ENCODE measurements at regions not wholly inside any gene's neighbourhood (a gene's known extent, or its start where the extent isn't known, plus 50 kb on each side); places are given as distances from the start of the nearest gene placed in this dataset.

GRCh38 chr5:26003966-26004365 is 1034.4 kb downstream of the CDH9 start:
- Histone ChIP-seq H3K4me1 (ENCODE audit: control insufficient read depth, extremely low read depth, insufficient read depth, low read length) (no peaks in the 10 kb centered on the region), H3K4me2 (ENCODE audit: insufficient read depth, low read length) (no peak overlapping the region), H3K79me2 (ENCODE audit: control insufficient read depth, insufficient read depth, low read length) (no peaks in the 10 kb centered on the region), H2AFZ (ENCODE audit: low read depth, low read length) (no peak overlapping the region), H4K20me1 (replicated peaks; ENCODE audit: control insufficient read depth, extremely low read depth, insufficient read depth, low read length) (no peaks in the 10 kb centered on the region), H3K9me1 (replicated peaks; ENCODE audit: control insufficient read depth, extremely low read depth, insufficient read depth, low read length) (no peaks in the 10 kb centered on the region), H3K4me3 (replicated peaks in 1 of 3; ENCODE audit: insufficient read depth in 1 of 3, low read depth in 1 of 3, low read length in 3 of 3) (no peak overlapping the region), H3K9me3 (replicated peaks; ENCODE audit: control insufficient read depth, insufficient read depth, low read length) (no peaks in the 10 kb centered on the region), H3K36me3 (ENCODE audit: control insufficient read depth in 2 of 2, extremely low read depth in 1 of 2, insufficient read depth in 2 of 2, low read length in 2 of 2) (no peaks in the 10 kb centered on the region), H3K9ac (replicated peaks; ENCODE audit: extremely low read depth, insufficient read depth, low read length) (no peak overlapping the region), H3K27ac (ENCODE audit: insufficient read depth, low read depth, low read length) (no peak overlapping the region), H3K27me3 (ENCODE audit: control insufficient read depth in 2 of 2, insufficient read depth in 2 of 2, low read length in 2 of 2) (no peaks in the 10 kb centered on the region)
- FAIRE-seq (no peak), DNase-seq (ENCODE audit: low read depth, low spot score) (no peak)
- POLR2A ChIA-PET: no interaction called here
- no TSS peak for BruUV-seq (replicated peaks)
- TF ChIP-seq MYC (IDR thresholded peaks at IDR 0.05; ENCODE audit: low read depth, low read length): no peak
- no peak for TF ChIP-seq POLR2A (IDR thresholded peaks at IDR 0.05; ENCODE audit: low read depth, low read length)
- TF ChIP-seq POLR2AphosphoS5 (IDR thresholded peaks at IDR 0.05; ENCODE audit: insufficient read depth, low read depth, low read length): no peak
- no peak for TF ChIP-seq EZH2 (IDR thresholded peaks at IDR 0.05; ENCODE audit: borderline replicate concordance, low read depth, low read length, severe bottlenecking)
- TF ChIP-seq GATA2 (IDR thresholded peaks at IDR 0.05; ENCODE audit: insufficient read depth, insufficient read length, low read depth, low read length): no peak
- no peak for TF ChIP-seq JUN (IDR thresholded peaks at IDR 0.05; ENCODE audit: borderline replicate concordance, insufficient read depth, insufficient read length, low read depth)
- TF ChIP-seq CTCF (IDR thresholded peaks at IDR 0.05; ENCODE audit: extremely low read depth in 1 of 2, insufficient read depth in 1 of 2, low read depth in 1 of 2, low read length in 2 of 2): no peak
- no peak for TF ChIP-seq MAX (IDR thresholded peaks at IDR 0.05; ENCODE audit: insufficient read depth, insufficient read length)
- TF ChIP-seq FOS (IDR thresholded peaks at IDR 0.05; ENCODE audit: borderline replicate concordance, insufficient read depth, low read length): no peak
- intact Hi-C loops (cut with micrococcal nuclease): no loop called here
- dilution Hi-C loops (cut with MboI; ENCODE audit: extremely low pct_ligation_motif_present, low sequenced_read_pairs): no loop called here
- CTCF ChIA-PET: no interaction called here
